HG02885 (cell line): ENCODE measurements at regions not wholly inside any gene's neighbourhood (a gene's known extent, or its start where the extent isn't known, plus 50 kb on each side); places are given as distances from the start of the nearest gene placed in this dataset.
A peak's percentile ranks its signal among the peaks of the same experiment; 100 is the strongest.
"Not testable (repeated sequence)": the region's sequence is repeated elsewhere in the genome, so short reads cannot be mapped to it uniquely, and the experiment has no call there.

ENCODE experiments used
- ATAC-seq: cut with Tn5 transposase; IDR thresholded peaks from one replicate; pipeline ENCODE4 v1.9.1; 2021; ENCODE audit warnings: mild to moderate bottlenecking; ENCODE audit not compliant: unreplicated experiment, poor library complexity

DNA sequence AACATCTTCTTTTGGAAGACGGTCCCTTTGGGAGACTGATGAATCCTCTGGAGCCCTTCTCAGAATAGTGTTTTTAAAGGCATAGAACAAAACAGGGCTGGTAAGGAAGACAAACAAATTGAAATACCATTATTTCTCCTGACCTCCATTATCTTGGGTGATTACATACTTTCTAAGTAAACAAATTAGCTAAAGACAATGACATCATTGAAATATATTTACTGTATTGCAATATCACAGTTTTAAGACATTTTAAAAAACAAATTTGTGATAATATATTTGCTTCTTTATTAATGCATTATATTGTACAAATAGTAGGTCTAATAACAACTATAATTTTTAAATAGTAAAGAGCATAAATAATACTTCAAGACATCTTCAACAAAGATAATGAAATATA is 152.2 kb upstream of the CDK1 start:
- no peak for ATAC-seq

- ATAC-seq: no peak
Observed at GRCh38 chr10:60623627-60624026, 154.7 kb upstream of the CDK1 start.

- ATAC-seq: no peak
Observed at GRCh38 chr10:60621018-60621417, 157.3 kb upstream of the CDK1 start.

DNA sequence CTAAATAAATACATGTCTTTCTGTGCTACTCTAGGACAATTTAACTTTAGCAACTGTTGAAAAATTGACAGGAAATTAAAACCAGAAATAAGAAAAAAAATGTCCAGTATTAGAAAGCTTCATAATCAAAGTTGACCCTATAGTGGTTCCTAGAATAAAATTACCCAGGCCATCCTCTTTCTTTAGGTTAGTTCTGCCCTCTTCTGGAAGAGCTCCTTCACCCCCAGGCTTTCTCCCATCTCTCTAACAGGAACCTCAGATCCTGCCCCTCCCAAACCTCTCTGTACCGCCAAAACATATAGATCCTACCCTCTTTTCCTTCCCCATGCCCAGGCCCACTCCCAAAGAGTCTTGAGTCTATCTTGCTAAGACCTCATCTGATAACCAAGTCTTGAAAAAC is 159.4 kb upstream of the CDK1 start:
- no peak for ATAC-seq

GRCh38 chr10:60615541-60615940 is 162.7 kb upstream of the CDK1 start:
- no peak for ATAC-seq

- no peak for ATAC-seq
Observed at GRCh38 chr10:60614363-60614762, 163.9 kb upstream of the CDK1 start.

DNA sequence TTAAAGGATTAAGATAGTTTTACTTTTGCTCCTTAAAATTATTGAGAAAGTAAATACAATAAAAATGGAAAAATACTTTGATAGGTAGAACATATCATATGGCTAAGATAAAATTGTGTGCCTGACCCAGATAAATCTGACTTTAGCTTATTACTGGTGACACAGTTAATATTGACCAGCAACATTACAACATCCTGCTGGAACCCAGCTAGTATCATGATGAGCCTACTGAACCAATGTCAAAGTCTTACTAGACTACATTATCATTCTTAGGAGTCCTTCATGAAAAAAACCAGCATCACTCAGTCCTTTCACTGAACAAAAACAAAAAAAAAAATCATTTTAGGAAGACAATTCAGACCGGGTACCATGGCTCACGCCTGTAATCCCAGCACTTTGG is 164.8 kb upstream of the CDK1 start:
- no peak for ATAC-seq

GRCh38 chr10:60611291-60611747 is 167.0 kb upstream of the CDK1 start:
- ATAC-seq: no peak

- ATAC-seq: no peak
Observed at GRCh38 chr10:60607372-60607771, 170.9 kb upstream of the CDK1 start.

GRCh38 chr10:60606343-60607080 is 171.8 kb upstream of the CDK1 start:
- ATAC-seq: no peak

DNA sequence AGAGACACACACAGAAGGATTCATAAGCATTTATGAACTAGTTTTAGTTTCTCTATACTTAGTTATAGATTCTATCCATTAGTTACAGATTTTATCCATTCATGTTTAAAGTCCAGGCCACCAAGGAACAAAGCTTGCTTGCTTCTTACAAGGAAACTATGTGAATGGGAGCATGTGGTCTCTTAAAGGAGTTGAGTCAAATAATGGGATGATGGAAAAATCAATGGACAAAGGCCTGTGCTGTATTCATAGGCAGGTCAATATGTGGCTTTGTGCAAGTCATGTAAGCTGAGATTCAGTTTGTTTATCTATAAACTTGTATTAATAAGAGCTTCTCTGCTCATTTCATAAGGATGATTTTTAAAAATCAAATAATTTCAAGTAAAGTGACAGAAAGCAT is 172.8 kb upstream of the CDK1 start:
- no peak for ATAC-seq

DNA sequence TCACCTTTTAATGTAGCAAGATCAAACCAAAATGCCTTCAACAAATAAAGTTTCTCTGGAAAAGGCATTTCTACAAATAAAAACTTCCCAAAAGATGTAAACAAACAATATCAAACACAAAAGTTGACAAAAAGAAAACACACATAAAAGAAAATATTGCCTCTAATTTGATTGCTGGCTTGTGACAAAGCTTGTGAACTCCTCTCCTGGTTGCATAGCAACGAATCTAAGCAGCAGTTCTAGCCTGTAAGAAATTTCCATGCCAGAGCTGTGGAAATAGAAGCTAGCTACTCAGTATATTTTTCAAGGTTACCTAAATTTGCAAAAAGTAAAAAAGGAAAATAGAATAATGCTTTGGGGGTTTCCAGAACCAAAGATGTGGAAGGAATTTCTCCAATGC is 173.9 kb upstream of the CDK1 start:
- no peak for ATAC-seq

- ATAC-seq: no peak
Observed at GRCh38 chr10:60597513-60597912, 180.8 kb upstream of the CDK1 start.

DNA sequence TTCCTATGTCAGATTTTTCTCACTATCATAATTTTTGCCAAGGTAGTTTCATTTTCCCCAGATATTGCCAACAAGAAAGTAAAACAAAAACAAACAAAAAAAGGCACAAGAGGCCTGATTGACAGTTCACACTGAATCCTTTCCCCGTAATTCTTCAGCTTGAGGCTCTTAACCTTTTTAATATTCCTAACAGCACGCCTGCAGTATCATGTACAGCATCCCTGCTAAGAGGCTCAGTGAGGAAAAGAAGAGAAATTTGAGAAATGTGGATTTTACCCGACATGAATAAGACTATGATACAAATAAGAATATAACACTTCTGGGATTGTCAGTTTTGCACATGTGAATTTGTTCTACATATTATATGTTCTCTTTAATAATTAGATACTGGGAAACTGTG is 182.4 kb upstream of the CDK1 start:
- no peak for ATAC-seq

DNA sequence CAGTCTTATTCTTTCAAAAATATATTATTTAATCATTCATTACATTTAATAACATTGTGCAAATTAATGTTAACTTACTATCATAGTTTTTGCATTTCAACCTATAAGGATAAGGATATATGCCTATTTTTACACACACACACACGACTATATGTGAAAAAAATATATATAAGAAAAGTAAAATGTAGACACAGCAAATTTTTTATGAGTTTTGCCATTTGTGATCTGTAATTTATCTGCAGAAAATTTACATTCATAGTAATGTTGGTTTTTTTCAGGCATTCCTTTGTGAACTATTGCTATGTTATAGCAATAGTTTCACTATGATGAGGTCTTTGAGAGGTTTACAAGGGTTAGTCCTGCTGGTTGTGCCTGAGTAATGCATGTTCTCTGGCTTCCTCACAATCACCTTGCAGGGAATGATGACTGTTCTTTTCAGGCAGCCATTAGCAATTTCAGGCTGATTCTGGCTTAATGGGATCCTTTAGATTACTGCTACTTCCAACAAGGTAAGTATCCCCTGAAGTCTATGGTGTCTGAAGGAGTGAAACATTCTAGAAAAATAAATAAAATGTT is 183.7 kb upstream of the CDK1 start:
- peak; percentile 73 for ATAC-seq

DNA sequence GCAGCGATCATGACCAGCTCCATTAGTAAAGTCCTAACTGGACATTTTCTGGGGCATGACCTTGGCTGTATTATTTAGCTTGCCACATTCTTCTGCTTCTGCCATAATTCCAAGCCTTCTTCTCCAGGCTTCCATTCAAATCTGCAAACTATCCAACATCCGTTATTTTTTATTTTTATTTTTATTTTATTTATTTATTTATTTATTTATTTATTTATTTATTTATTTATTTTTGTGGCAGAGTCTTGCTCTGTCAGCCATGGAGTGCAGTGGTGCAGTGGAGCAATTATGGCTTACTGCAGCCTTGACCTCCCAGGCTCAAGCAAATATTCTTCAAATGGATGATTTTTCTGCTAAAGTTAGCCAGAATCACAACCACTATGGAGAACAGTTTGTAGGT is 187.2 kb upstream of the CDK1 start:
- ATAC-seq: no peak

DNA sequence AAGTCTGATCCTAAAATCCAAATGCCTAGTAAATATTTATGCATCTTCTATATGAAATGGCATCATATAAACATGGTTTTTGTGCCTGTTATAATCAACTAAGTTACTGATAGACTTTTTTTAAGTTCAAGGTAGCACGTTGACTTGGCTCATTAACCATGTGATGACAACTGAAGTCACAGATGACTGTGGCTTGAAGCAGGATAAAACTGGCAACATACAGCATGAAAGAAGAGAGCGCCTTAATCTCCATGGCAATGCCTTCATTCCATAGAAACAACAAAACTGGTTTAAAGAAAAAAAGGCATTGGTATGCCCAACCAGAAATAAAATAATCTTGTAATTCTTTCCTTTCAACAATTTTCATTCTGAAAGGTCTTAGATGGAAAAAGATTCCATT is 188.9 kb upstream of the CDK1 start:
- no peak for ATAC-seq

GRCh38 chr10:60581782-60582181 is 192.1 kb upstream of the ANK3 start:
- not testable (repeated sequence) for ATAC-seq

- ATAC-seq: no peak
Observed at GRCh38 chr10:60578217-60578616, 188.5 kb upstream of the ANK3 start.

DNA sequence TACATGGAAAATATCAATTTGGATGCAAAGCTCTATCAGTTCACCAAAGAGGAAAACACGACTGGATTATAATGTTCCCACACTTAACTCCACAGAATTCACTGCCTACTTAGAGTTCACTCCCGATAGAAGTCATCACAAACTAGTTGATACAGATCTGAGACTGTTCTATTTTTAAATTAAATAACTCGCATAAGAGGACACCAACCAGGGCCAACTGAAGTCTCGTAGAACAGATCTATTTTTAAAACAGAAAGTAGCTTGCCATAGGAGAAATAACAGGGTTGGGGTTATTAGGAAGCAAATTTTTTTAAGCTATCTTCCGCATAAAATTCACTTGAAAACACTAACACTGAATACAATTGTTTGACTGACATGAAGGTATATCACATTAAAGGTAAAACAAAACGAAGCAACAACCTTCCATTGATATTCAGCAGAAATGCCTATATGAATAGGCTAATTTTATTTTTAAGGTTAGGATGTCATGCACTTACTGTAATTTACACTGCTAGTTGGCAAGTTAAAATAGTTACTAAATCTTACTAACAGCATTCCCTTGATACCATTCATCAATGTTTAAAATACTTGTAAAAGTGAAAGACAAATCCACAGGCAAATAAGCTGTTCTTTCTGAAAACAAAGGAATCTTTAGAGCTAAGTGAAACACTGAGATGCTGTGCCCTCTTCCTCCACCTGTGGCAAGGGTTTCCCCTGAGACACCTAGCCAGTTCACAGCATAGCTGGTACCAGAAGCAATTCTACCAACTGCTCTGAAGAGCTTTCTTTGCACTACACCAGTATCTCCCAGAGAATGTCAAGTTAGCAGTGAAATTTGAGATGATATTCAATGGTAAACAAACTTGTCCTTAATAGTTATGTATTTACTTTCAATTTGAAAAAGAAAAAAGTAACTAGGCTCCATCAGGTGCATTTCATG is 186.7 kb upstream of the ANK3 start:
- ATAC-seq: no peak

DNA sequence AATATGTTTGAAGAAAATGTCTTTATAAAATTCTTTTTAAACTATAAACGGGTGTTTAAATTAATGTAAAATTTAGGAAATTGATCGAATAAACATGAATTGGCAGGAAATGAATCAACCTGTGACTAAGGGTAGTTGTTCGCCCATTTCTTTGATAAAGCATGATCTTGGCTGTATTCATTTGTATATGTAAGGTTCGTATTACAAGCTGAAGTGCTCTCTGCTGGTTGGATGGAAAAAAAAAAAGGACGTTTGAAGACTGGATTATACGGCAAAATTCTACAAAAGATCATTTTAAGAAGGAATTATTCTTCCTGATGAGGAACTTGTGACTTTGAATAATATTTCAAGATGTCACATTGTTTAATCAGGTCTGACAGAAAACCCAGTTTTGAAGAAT is 185.4 kb upstream of the ANK3 start:
- ATAC-seq: no peak
